RWPE1 (cell line): ENCODE measurements at regions not wholly inside any gene's neighbourhood (a gene's known extent, or its start where the extent isn't known, plus 50 kb on each side); places are given as distances from the start of the nearest gene placed in this dataset.

Experiments used
- CTCF ChIA-PET: fragments of 350-600 bp; sonication (Branson Sonifier 250); formaldehyde crosslinking; extraction: SDS; loops from one replicate; lab custom pipeline; 2021; lab: Yijun Ruan, JAX
- POLR2A ChIA-PET: fragments of 400-600 bp; formaldehyde crosslinking; extraction: SDS; loops from one replicate; lab custom pipeline; 2020; ENCODE audit warnings: antibody characterized with exemption; ENCODE audit not compliant: low non-redundant PET; lab: Yijun Ruan, JAX
- DNase-seq: peaks from one replicate; pipeline ENCODE4 v3.0.0; 2012; ENCODE audit warnings: low spot score
- H3K27ac ChIP-seq: fragments of 450-650 bp; 2 replicates; pipeline ENCODE4 v1.5.1; 2017
- CTCF ChIP-seq: fragments of 450-650 bp; conservative IDR thresholded peaks from 2 replicates; pipeline ENCODE4 v1.5.1; 2017; ENCODE audit warnings: low read depth, mild to moderate bottlenecking

DNA sequence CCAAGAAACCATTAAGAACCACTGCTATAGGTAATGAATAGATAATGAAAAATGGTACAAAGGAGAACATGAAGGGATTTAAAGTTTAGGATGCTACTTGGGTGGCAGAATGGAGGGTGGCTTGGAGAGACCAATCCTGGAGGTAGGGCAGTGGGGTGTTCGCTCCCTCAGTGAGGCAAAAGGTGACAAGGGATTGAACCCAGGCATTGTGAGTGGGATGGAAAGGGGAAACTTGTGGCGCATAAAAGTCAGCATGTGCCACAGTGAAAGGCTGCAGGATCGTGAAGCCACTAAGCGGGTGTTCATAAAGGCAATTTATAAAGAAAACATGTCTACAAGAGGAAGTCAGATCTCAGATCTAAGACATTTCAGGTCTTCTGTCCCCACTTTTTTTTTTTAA lies 76.7 kb upstream of the SLC38A2 start:
- POLR2A ChIA-PET, result no interaction called here
- DNase-seq, result no peak
- CTCF ChIA-PET, result no interaction called here
- no peak for TF ChIP-seq CTCF
- H3K27ac ChIP-seq, result no peak overlapping the region

- TF ChIP-seq CTCF, result no peak
- no peak for DNase-seq
- ChIA-PET CTCF (no interaction called here), POLR2A (no interaction called here)
- H3K27ac ChIP-seq, result no peak overlapping the region
Observed at GRCh38 chr12:46446645-46447044, 74.1 kb upstream of the SLC38A2 start.

- POLR2A ChIA-PET, result no interaction called here
- CTCF ChIA-PET, result no interaction called here
- no peak overlapping the region for H3K27ac ChIP-seq
- no peak for DNase-seq
- TF ChIP-seq CTCF, result no peak
Observed at GRCh38 chr12:46445551-46446235, 73.1 kb upstream of the SLC38A2 start.

GRCh38 chr12:46445093-46445492 lies 72.5 kb upstream of the SLC38A2 start:
- CTCF ChIA-PET, result interaction anchor here (0.7 kb wide), 1 partner anchor 13 kb away, joined by 4 read pairs; no protein-coding TSS in a partner anchor
- TF ChIP-seq CTCF, result no peak
- DNase-seq, result no peak
- no peak overlapping the region for H3K27ac ChIP-seq
- POLR2A ChIA-PET, result no interaction called here

DNA sequence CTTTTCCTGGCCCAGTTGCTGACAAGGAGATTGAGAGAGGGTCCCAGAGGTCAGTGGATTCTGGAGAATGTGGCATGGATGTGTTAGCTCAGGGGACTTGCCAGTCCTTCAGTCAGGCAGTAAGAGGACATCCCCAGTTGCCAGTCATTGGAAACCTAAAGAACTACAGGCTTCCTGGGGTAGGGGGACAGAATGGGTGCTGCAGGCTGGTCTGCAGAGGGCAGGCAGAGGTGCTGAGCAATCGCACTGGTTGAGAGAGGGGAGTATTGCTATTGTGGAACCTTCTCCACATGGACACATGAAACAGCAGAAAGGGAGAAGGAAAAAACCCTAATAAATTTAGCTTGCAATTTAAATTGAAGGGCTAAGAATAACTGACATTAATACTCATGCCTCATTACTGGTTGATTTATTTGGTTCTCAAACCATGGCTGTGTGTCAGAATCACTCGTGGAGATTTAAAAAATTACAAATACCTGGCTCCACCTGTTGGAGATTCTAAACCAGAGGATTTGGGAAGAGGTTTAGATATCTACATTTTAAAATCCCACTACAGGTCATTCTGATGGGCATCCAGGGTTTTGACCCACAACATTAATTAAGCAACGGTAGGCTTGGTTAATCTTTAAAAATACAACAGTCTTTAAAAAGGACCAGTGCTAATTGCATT lies 71.2 kb upstream of the SLC38A2 start:
- POLR2A ChIA-PET, result no interaction called here

GRCh38 chr12:46442738-46443137 lies 70.2 kb upstream of the SLC38A2 start:
- peak; percentile 36 for DNase-seq
- ChIA-PET CTCF (no interaction called here), POLR2A (no interaction called here)
- TF ChIP-seq CTCF, result no peak
- no peak overlapping the region for H3K27ac ChIP-seq

More for the DNA sequence above, 71.2 kb upstream of the SLC38A2 start:
- no peak for DNase-seq
- peak overlapping the region; percentile 73 for H3K27ac ChIP-seq
- no peak for TF ChIP-seq CTCF
- CTCF ChIA-PET, result no interaction called here
